Osteoblast (primary cell): ENCODE measurements at regions not wholly inside any gene's neighbourhood (a gene's known extent, or its start where the extent isn't known, plus 50 kb on each side); places are given as distances from the start of the nearest gene placed in this dataset.
A peak's percentile ranks its signal among the peaks of the same experiment; 100 is the strongest.

Experiments
- DNase-seq: peaks from one replicate; pipeline ENCODE4 v3.0.0; 2011; ENCODE audit warnings: low spot score, mixed read lengths; ENCODE audit not compliant: insufficient read length; ENCODE audit errors: missing footprints
- H2AFZ ChIP-seq: 2 replicates; pipeline ENCODE4 v1.6.0; 2011; ENCODE audit warnings: mild to moderate bottlenecking, low read length
- H3K27ac ChIP-seq: 2 replicates; pipeline ENCODE4 v1.5.1; 2011; ENCODE audit warnings: mild to moderate bottlenecking, low read depth, low read length, moderate library complexity
- H3K27me3 ChIP-seq: 2 replicates; pipeline ENCODE4 v1.6.0; 2012; ENCODE audit warnings: mild to moderate bottlenecking, control low read depth, inconsistent platforms, low read length, moderate library complexity; ENCODE audit not compliant: insufficient read depth
- H3K36me3 ChIP-seq: 2 replicates; pipeline ENCODE4 v1.5.1; 2011; ENCODE audit warnings: mild to moderate bottlenecking, low read length, control low read depth, moderate library complexity; ENCODE audit not compliant: insufficient read depth
- H3K4me1 ChIP-seq: 2 replicates; pipeline ENCODE4 v1.5.1; 2011; ENCODE audit warnings: mild to moderate bottlenecking, low read length, control low read depth, moderate library complexity; ENCODE audit not compliant: insufficient read depth
- H3K4me2 ChIP-seq: 2 replicates; pipeline ENCODE4 v1.6.0; 2011; ENCODE audit warnings: mild to moderate bottlenecking, low read length; ENCODE audit not compliant: insufficient read depth
- H3K4me3 ChIP-seq: fragments of 200-600 bp; sonication (generic); 3 replicates; pipeline ENCODE4 v1.5.1; 2012; ENCODE audit warnings: mild to moderate bottlenecking, low read length, inconsistent platforms; ENCODE audit not compliant: insufficient read depth
- H3K79me2 ChIP-seq: 2 replicates; pipeline ENCODE4 v1.6.0; 2012; ENCODE audit warnings: mild to moderate bottlenecking, low read length, control low read depth, inconsistent platforms; ENCODE audit not compliant: insufficient read depth
- H3K9me3 ChIP-seq: 2 replicates; pipeline ENCODE4 v1.5.1; 2011; ENCODE audit warnings: low read depth, low read length, control low read depth
- H4K20me1 ChIP-seq: 2 replicates; pipeline ENCODE4 v1.6.0; 2012; ENCODE audit warnings: mild to moderate bottlenecking, low read length, control low read depth; ENCODE audit not compliant: insufficient read depth
- TF ChIP-seq, protein P1 (sequence below): IDR thresholded peaks from 2 replicates; pipeline ENCODE4 v1.5.1; 2011; ENCODE audit warnings: mild to moderate bottlenecking, low read depth, low read length, moderate library complexity; ENCODE audit errors: extremely low read depth

DNA sequence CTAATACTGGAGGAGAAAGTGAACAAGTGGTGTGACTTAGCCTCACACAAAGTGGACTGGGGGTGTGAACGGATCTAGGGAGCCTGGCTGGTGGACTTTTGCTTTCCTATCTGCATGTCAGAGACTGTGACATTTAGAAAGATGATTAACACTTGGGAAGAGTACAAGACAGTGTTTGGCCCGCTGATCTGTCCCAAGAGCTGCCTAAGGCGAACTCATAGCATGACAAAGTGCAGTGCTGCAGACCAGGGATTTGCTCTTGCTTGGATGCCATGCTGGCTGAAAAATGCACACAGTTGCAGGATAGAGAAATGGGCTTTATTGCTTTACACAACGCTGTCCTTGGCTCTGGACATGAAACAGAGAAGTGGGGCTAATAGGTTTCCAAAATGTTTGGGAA is 386.0 kb upstream of the MAN1A1 start:
- Histone ChIP-seq H3K36me3 (no peaks in the 10 kb centered on the region), H3K27me3 (peaks cover 4% of the 10 kb centered on the region), H4K20me1 (no peaks in the 10 kb centered on the region), H3K4me3 (no peak overlapping the region), H3K9me3 (no peaks in the 10 kb centered on the region), H3K4me2 (no peak overlapping the region), H3K4me1 (no peaks in the 10 kb centered on the region), H3K27ac (no peak overlapping the region), H3K79me2 (no peaks in the 10 kb centered on the region), H2AFZ (no peak overlapping the region)
- TF ChIP-seq, protein P1, sequence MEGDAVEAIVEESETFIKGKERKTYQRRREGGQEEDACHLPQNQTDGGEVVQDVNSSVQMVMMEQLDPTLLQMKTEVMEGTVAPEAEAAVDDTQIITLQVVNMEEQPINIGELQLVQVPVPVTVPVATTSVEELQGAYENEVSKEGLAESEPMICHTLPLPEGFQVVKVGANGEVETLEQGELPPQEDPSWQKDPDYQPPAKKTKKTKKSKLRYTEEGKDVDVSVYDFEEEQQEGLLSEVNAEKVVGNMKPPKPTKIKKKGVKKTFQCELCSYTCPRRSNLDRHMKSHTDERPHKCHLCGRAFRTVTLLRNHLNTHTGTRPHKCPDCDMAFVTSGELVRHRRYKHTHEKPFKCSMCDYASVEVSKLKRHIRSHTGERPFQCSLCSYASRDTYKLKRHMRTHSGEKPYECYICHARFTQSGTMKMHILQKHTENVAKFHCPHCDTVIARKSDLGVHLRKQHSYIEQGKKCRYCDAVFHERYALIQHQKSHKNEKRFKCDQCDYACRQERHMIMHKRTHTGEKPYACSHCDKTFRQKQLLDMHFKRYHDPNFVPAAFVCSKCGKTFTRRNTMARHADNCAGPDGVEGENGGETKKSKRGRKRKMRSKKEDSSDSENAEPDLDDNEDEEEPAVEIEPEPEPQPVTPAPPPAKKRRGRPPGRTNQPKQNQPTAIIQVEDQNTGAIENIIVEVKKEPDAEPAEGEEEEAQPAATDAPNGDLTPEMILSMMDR = no peak
- no peak for DNase-seq

- DNase-seq = no peak
- H2AFZ ChIP-seq = no peak overlapping the region
- no peak overlapping the region for H3K4me2 ChIP-seq
- no peaks in the 10 kb centered on the region for H3K9me3 ChIP-seq
- no peak overlapping the region for H3K4me3 ChIP-seq
- no peak overlapping the region for H3K27ac ChIP-seq
- no peaks in the 10 kb centered on the region for H3K36me3 ChIP-seq
- no peaks in the 10 kb centered on the region for H3K79me2 ChIP-seq
- TF ChIP-seq, protein P1 = no peak
- H3K4me1 ChIP-seq = no peaks in the 10 kb centered on the region
- no peaks in the 10 kb centered on the region for H4K20me1 ChIP-seq
- peaks cover 4% of the 10 kb centered on the region for H3K27me3 ChIP-seq
These were observed 384.7 kb upstream of the MAN1A1 start for GRCh38 chr6:119734227-119734626.

DNA sequence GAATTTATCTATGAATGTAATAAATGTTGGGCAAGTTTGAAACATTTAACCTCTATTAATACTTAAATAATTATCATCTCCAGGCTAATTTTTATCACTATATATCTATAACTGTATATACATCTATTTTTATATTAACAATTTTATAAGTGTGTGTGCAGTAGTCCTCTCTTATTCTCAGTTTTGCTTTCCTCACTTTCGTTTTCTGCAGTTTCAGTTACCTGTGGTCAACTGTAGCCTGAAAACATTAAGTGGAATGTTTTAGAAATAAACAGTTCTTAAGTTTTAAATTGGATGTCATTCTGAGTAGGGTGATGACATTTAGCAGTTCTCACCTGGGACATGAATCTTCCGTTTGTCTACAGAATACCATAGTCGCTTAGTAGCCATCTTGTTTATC is 379.4 kb upstream of the MAN1A1 start:
- no peaks in the 10 kb centered on the region for H3K27me3 ChIP-seq
- no peaks in the 10 kb centered on the region for H3K9me3 ChIP-seq
- no peak overlapping the region for H3K27ac ChIP-seq
- no peaks in the 10 kb centered on the region for H3K79me2 ChIP-seq
- peak overlapping the region; percentile 56 for H3K4me3 ChIP-seq
- peak overlapping the region; percentile 57 for H3K4me2 ChIP-seq
- H3K4me1 ChIP-seq = no peaks in the 10 kb centered on the region
- DNase-seq = no peak
- H2AFZ ChIP-seq = peak overlapping the region; percentile 78
- TF ChIP-seq, protein P1 = no peak
- no peaks in the 10 kb centered on the region for H4K20me1 ChIP-seq
- no peaks in the 10 kb centered on the region for H3K36me3 ChIP-seq

GRCh38 chr6:119728220-119728750 is 378.7 kb upstream of the MAN1A1 start:
- no peaks in the 10 kb centered on the region for H3K27me3 ChIP-seq
- peak overlapping the region; percentile 48 for H3K4me2 ChIP-seq
- H3K4me1 ChIP-seq = no peaks in the 10 kb centered on the region

More at GRCh38 chr6:119728220-119728750, 378.7 kb upstream of the MAN1A1 start:
- Histone ChIP-seq H3K4me3 (peak overlapping the region; percentile 41), H3K79me2 (no peaks in the 10 kb centered on the region), H3K27ac (no peak overlapping the region), H3K9me3 (no peaks in the 10 kb centered on the region), H2AFZ (peak overlapping the region; percentile 70), H4K20me1 (no peaks in the 10 kb centered on the region), H3K36me3 (no peaks in the 10 kb centered on the region)
- TF ChIP-seq, protein P1 = no peak
- peak; percentile 4 for DNase-seq
